ENCODE measurements at regions not wholly inside any gene's neighbourhood (a gene's known extent, or its start where the extent isn't known, plus 50 kb on each side); places are given as distances from the start of the nearest gene placed in this dataset.
"Not testable (repeated sequence)": the region's sequence is repeated elsewhere in the genome, so short reads cannot be mapped to it uniquely, and the experiment has no call there.

DNA sequence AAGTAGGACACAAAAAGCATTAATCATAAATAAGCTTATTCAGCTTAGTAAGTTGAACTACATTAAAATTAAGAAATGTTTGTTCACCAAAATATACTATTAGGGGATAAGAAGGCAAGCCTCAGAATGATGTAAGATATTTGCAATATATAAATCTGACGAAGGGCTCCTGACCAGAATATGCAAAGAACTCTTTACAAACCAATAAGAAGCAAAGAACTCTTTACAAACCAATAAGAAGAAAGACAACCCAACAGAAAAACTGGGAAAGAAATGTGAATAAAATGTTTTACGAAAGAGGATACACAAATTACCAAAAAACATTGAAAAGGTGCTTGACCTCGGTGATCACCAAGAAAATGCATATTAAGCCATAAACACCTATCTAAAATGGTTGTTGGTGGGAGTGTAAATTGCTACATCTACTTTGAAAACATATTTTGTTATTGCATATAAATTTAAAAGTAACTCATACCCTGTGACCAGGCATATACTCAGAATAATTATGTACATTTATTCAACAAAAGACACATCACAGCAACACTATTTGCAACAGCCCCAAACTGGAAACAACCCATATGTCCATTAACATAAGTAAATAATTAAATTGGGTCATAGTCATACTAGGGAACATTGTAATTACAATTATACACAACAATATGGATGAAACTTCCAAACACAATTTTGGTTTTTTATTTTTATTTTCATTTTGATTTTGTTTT is 83.3 kb upstream of the CTBP2 start:
- intact Hi-C loops (cut with DNase I): no loop called here
- no peak for DNase-seq
- ATAC-seq (ENCODE audit: poor library complexity): no peak

DNA sequence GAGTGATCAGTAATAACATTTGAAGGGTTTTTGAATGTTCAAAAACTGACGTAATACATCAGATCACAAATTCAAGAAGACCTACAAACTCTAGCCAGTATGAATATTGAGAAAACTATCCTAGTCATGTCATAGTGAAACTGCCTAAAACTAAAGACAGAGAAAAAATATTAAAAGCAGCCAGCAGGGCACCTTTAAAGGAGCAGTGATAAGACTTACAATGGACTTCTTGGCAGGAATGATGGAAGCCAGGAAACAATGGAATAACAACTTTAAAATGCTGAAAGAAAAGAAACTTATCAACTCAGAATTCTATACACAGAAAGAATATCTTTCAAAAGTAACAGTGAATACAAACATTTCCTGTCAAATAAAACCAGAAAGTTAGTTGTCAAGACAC is 78.3 kb upstream of the CTBP2 start:
- ATAC-seq (ENCODE audit: poor library complexity) (no peak), DNase-seq (no peak)
- intact Hi-C loops (cut with DNase I): no loop called here

DNA sequence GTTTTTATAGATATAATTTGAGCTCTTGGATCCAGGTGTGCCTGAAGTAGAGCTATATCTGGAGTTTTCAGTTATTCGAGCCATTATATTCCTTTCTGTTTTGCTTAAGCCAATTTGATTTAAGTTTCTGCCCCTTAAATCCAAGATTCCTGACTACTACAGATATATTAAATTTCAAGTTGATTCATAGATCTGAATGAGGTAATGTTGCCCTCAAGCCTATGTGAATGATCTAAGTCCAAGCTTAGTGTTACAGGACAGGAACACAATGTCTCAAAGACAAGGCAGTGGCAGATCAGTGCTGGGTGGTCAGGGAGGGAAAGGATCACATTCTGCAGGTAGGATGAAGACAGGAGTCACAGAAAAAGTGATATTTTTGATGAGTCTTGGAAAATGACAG is 75.7 kb upstream of the CTBP2 start:
- ATAC-seq (ENCODE audit: poor library complexity): no peak
- intact Hi-C loops (cut with DNase I): no loop called here
- no peak for DNase-seq

DNA sequence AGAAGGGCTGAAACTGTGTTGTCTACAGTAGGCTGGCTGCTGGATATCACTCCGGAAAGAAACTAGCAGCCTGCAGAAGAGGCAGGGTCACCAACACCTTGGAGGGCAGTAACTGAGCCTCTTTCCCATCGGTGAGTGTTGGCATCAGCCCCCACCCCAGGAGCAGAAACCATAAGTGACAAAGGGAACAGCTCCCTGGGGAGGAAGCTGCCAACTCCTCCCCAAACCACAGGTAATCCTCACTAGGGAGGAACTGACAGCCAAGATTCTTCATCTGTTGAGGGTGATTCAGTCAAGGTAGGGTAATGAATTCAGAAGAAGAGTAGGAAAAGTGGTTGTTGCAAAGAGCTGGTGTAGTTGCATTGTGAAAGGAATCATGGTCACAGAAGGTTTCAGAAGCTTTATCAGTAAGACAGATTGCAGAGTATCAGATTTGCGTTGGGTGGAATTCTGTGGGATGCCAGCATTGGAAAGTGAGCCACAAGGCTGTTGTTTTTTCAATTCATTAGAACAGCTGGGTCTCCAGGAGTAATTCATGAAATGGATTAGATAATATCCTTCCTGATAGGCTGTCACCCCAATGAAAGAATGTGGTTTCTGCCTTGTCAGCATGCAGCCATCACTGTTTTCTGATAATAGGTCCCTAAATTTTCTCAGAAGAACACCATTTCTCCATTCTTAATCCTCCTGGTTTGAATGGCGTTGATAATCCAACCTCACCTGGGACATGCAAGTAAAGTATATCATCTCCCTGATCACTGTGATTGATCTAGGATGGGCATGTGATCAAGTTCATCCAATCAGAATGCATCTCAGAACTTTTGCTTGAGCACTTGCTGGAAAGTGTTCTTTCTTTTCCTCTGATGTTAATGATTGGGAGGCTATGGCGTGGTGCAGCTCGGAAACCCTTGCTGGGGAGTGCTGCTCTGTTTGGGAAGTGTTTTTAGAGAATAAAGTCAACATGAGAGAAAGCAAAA is 75.0 kb upstream of the CTBP2 start:
- ATAC-seq (ENCODE audit: poor library complexity) (no peak), DNase-seq (no peak)
- intact Hi-C loops (cut with DNase I): no loop called here

DNA sequence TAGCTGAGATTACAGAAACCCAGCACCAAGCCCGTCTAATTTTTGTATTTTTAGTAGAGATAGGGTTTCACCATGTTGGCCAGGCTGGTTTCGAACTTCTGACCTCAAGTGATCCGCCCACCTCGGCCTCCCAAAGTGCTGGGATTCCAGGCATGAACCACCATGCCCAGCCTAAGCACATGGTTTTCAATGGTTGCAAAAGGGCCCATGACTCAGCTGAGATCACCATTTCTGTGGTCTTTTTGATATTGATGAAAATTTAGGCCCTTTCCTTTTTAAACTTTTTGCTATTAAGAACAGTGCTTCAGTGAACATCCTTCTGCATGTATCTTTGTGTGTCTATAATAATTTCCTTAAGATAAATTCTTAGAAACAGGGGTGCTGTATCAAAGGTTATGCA is 74.2 kb upstream of the CTBP2 start:
- intact Hi-C loops (cut with DNase I); DNase-seq; ATAC-seq (ENCODE audit: poor library complexity): not testable (repeated sequence)

DNA sequence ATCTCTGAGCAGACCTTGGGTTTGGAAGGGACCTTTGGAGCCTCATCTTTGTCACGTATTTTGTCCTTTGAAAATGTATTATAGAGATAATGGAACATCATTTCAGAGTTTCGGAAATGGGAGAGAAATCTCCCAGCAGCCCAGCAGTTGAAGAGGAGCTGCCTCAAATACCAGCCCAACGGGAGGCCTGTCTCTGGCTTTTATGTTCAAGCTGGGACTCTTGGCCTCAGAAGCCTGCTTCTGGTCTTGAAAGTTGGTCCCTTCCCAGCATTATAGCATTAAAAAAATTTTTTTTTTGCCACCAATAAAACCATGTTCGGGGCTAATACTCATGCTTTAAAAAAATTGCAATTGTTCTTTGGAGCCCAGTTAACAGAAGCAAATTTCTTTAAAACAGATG is 73.4 kb upstream of the CTBP2 start:
- DNase-seq: no peak
- no peak for ATAC-seq (ENCODE audit: poor library complexity)
- intact Hi-C loops (cut with DNase I): no loop called here

DNA sequence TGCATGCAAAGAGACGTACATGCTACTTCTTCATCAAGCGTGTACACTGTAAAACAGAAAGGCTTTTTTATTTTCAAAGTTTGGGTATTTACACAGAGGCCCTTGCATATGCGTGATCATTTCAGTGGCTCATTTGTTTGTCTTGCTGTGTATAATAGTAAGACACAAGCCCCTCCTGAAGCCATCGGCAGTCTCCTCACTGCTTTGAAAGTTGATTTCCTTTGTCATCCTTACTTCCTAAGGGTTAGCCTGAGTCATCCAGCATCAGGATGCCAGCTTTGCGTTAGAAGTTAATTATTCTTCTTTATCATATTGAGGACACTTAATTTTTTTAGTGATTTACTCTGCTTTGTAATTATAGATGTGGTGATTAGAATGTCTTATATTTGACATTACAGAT is 72.5 kb upstream of the CTBP2 start:
- ATAC-seq (ENCODE audit: poor library complexity) (no peak), DNase-seq (no peak)
- intact Hi-C loops (cut with DNase I): no loop called here

DNA sequence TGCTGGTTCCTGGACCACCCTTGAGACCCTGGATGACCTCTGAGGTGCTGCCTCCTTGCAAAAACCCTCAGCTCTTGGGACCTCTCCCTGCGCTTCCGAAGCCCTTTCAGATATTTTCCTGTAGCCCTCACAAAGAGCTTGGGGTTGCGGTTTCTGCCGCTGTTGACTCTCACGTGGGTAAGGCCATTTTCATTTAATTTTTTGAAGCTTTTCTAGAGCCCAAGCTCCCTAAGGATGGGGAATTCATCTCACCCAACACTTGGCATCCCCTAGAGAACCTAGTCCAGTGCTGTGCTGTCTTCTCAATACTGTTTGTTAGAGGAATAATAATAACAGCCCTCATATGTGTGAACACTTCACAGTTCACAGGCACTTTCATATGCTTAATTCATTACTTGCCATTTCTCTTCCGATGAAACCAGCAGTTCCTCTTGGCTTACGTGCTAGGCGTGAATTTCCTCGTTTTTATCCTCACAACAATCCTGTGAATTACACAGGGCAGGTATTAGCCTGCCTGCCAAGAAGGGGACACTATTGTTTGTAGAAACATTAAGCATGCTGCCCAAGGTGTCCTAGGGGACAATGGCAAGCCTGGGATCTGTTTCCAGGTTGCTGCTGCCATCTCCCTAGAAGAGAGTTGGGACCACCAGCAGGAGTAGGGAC is 71.6 kb upstream of the CTBP2 start:
- no peak for DNase-seq
- no peak for ATAC-seq (ENCODE audit: poor library complexity)
- intact Hi-C loops (cut with DNase I): no loop called here

DNA sequence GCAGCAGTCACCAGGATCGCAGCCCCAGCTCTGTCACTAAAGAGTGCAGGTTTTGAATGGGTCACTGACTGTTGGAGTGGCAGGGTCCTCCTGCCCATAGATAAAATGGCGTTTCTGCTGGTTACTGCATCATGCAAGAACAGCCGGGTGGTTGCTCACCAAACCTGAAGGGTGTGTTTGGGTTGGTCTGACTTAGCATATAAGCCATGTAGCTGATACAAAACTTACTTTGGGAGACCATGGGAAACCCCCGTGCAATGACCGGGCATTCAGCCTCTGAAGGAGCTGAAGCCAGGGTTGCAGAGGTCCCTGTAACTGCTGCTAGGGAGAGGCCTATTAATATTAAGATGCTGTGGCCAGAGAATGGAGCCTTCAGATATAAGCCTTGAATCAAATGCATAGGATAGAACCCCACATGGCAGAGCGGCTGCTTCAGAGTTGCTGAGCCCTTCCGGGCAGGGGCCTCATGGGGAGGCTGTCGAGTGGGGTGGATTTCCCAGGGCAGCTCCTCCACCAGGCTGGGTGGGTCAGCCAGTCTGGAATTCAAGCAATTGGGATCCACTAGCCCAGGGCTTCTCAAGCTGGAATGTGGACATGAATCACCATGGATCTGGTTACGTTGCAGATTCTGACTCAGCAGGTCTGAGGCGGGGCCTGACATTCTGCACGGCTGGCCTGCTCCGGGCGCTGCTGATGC is 70.9 kb upstream of the CTBP2 start:
- no peak for ATAC-seq (ENCODE audit: poor library complexity)
- no peak for DNase-seq
- intact Hi-C loops (cut with DNase I): no loop called here

DNA sequence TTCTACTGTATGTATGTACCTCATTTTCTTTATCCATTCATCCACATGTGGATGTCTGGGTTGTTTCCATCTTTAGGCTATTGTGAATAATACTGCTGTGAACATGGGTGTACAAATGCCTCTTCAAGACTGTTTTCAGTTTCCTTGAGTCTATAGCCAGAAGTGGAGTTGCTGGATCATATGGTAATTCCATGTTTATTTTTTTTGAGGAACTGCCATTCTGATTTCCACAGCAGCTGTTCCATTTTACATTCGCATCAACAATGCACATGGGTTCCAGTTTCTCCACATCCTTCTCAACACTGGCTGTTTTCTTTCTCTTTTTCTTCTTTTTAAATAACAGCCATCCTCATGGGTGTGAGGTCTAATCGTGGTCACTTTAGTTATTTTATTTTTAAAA is 69.9 kb upstream of the CTBP2 start:
- intact Hi-C loops (cut with DNase I): no loop called here
- ATAC-seq (ENCODE audit: poor library complexity) (no peak), DNase-seq (no peak)

DNA sequence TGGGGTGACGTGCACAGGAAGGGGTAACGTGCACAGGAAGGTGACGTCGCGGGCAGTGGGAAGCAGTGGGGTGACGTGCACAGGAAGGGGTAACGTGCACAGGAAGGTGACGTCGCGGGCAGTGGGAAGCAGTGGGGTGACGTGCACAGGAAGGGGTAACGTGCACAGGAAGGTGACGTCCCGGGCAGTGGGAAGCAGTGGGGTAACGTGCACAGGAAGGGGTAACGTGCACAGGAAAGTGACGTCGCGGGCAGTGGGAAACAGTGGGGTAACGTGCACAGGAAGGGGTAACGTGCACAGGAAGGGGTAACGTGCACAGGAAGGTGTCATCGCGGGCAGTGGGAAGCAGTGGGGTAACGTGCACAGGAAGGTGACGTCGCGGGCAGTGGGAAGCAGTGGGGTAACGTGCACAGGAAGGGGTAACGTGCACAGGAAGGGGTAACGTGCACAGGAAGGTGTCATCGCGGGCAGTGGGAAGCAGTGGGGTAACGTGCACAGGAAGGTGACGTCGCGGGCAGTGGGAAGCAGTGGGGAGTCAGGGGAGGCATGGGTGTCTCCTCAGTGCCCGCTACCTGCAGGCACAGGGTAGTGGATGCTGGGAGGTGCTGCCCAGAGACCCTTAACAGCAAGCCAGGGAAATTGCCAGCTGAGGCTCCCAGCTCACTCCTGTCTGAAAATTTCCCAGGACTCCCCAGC is 68.0 kb upstream of the CTBP2 start:
- DNase-seq; intact Hi-C loops (cut with DNase I); ATAC-seq (ENCODE audit: poor library complexity): not testable (repeated sequence)

DNA sequence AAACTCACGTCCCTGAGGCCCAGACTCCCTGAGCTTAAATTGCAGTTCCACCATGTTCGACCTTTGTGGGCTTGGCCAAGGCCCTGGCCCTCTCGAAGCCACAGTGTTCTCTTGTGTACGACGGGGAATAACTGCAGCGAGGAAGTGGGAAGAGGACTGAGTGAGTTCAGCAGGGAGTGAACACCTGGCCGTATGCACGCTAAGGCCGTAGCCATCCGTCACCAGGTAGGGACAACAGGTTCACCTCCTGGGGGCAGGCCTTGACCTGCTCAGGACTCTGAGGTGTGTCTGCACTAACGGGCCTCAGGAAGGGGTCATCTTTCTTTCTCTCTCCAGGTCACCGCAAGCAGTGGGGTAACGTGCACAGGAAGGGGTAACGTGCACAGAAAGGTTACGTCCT is 67.2 kb upstream of the CTBP2 start:
- DNase-seq (no peak), ATAC-seq (ENCODE audit: poor library complexity) (no peak)
- intact Hi-C loops (cut with DNase I): no loop called here

DNA sequence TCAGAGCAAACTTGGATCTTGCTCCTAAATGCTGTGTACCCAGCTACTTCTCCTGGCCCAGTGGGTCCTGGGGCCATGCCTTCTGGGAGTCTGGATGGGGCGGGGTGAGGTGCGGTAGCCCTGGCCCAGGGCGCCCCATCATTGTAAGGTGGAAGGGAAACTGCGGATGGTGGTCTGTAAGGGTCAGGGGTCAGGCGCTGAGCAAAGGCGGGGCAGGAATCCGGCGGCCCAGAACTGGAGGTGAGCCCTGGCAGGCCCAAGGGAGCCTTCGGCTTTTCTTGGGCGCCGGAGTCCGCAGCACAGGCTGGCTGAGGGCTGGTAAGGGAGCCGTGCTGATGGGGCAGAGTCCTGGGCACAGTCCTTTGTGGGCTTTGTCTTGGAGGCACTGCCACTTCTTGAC is 66.5 kb upstream of the CTBP2 start:
- ATAC-seq (ENCODE audit: poor library complexity) (no peak), DNase-seq (no peak)
- intact Hi-C loops (cut with DNase I): no loop called here

DNA sequence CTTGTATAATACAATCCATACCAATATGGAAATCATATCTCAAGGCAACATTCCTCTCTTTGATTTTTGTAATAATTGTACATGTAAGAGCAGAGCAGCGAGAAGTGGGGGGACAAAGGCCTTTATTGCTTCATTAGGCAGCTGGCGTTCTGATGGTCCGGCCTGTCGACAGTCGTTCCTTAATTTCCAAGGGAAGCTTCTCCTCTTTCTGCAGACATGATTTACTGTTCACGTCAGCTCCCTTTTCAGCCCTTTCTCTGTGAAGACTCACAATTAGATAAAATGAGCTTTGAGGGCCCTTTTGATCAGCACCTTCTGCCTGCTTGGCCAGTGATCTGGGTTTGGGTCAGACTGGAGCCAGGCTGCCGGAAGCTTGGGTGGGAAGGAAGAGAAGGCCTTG is 65.6 kb upstream of the CTBP2 start:
- ATAC-seq (ENCODE audit: poor library complexity) (no peak), DNase-seq (no peak)
- intact Hi-C loops (cut with DNase I): no loop called here

DNA sequence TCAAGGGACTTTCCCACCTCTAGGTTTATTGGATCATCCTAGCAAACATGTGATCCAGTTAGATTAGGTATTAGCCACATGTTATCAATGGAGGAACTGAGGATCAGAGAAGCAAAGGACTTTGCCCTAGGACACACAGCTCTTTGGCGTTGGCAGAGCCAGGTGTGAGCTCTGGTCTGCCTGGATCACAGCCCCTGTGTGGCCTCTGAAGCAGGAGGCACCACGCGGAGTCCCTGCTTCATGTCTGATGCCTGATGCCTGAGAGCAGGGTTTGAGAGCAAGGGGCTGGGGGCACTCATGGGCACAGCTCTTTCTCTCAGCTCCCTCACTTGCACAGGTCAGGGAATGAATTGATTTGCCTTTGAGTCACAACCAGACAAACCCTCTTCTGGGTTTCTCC is 64.7 kb upstream of the CTBP2 start:
- ATAC-seq (ENCODE audit: poor library complexity) (no peak), DNase-seq (no peak)
- intact Hi-C loops (cut with DNase I): no loop called here

DNA sequence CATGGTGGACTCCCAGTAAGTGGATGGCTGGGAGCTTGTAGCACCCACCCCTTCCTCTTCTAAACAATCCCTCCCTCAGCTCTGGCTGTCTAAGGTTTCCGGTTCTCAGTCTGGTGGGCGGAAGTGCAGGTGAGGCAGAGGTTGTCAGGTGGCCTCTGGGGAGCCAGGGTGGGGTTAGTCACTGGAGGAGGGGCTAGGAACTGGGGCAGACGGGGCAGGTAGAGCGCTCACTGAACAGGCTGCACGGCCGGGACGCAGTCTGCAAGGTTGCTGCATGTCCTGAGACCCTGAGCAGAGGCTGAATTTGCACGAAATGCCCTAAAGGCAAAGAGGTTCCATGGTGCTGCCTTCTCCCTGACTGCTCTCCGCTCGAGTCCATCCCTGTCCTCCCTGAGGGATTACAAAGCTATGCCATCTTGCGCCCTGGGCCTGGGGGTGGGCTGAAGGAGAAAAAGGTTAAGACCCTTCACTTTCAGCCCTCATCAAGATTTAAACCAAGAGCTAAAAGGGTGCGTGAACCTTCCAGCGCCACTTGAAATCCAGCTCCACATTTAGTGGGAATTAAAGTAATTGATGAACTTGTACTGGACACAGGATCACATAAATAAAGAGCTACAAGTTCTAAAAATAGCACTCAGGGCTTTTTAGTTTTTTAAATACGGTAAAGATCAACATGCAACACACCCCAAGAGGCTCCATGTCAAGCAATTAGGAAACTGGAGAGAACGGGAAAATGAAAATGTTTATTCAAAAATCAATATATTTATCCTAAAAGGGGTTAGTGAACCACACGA is 62.3 kb upstream of the CTBP2 start:
- intact Hi-C loops (cut with DNase I): no loop called here
- DNase-seq: no peak
- ATAC-seq (ENCODE audit: poor library complexity): no peak

DNA sequence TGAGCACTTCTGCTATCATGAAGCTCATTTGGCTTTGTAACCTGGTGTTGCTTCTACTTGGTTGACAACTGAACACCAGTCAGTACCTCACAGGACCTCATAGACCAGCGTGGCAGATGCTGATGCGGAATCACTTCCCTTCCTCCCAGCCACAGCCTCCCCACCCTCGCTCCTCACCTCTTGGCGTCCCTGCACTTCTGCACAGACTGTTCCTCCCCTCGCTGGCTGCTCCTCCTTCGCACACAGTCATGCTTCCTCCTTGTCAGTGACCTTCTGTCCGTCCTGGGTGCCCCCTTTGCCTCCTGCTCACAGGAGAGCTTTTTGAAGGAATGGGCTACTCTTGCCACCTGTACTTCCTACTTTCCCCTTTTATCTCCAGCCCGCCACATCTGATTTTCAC is 61.4 kb upstream of the CTBP2 start:
- intact Hi-C loops (cut with DNase I): no loop called here

DNA sequence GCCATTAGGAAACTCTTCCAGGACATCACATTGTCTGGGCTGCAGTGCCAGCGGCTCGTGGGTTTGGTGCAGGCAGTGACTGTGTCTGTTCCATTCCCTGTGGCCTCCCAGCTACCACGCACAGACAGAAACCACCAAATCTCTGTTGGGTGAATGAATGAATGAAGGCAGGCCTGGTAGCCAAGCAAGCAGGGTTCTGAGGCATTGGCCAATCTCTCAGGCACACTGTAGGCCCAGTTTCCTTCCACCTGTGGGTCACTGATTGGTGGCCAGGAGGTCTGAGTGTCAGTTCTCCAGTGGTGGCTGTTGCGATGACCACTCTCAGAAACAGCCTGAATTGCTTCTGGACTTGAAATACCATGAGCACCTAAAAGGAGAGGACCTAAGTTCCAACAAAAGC is 59.4 kb upstream of the CTBP2 start:
- no peak for DNase-seq
- intact Hi-C loops (cut with DNase I): no loop called here
- ATAC-seq (ENCODE audit: poor library complexity): no peak

More for the DNA sequence above, 61.4 kb upstream of the CTBP2 start:
- no peak for ATAC-seq (ENCODE audit: poor library complexity)
- DNase-seq: no peak
